ENCODE measurements at regions not wholly inside any gene's neighbourhood (a gene's known extent, or its start where the extent isn't known, plus 50 kb on each side); places are given as distances from the start of the nearest gene placed in this dataset.

- TF ChIP-seq ARID5B (CRISPR knock-in tag; IDR thresholded peaks at IDR 0.05), result peak; percentile 92
- TF ChIP-seq MAF1 (CRISPR knock-in tag; IDR thresholded peaks at IDR 0.05; ENCODE audit: borderline replicate concordance), result 0 out of 2 replicates have a peak, but pooled peaks have one; percentile 27
- TF ChIP-seq TEF (CRISPR knock-in tag; IDR thresholded peaks at IDR 0.05), result 0 out of 2 replicates have a peak, but pooled peaks have one; percentile 28
- TF ChIP-seq PBX3 (CRISPR knock-in tag; IDR thresholded peaks at IDR 0.05; ENCODE audit: borderline replicate concordance), result no peak
- peak; percentile 71 for TF ChIP-seq HHEX (CRISPR knock-in tag; IDR thresholded peaks at IDR 0.05)
- 0 out of 2 replicates have a peak, but pooled peaks have one; percentile 48 for TF ChIP-seq ZNF740 (CRISPR knock-in tag; IDR thresholded peaks at IDR 0.05)
- peak; percentile 87 for TF ChIP-seq ZNF501 (CRISPR knock-in tag; IDR thresholded peaks at IDR 0.05)
- TF ChIP-seq IKZF5 (CRISPR knock-in tag; IDR thresholded peaks at IDR 0.05), result peak; percentile 80
- no peak for TF ChIP-seq SRY (CRISPR knock-in tag; IDR thresholded peaks at IDR 0.05)
- TF ChIP-seq TCF7 (IDR thresholded peaks at IDR 0.05; ENCODE audit: low read depth), result 0 out of 2 replicates have a peak, but pooled peaks have one; percentile 7
- no peak for TF ChIP-seq RFX3 (CRISPR knock-in tag; IDR thresholded peaks at IDR 0.05)
- peak; percentile 82; the same call in 1 of the 2 replicates for TF ChIP-seq CC2D1A (CRISPR knock-in tag; IDR thresholded peaks at IDR 0.05)
- peak; percentile 90 for TF ChIP-seq ZNF431 (CRISPR knock-in tag; IDR thresholded peaks at IDR 0.05; ENCODE audit: borderline replicate concordance, low read depth)
- peak; percentile 81; the same call in 1 of the 2 replicates for TF ChIP-seq PHF21A (CRISPR knock-in tag; IDR thresholded peaks at IDR 0.05)
- no peak for TF ChIP-seq FLYWCH1 (CRISPR knock-in tag; IDR thresholded peaks at IDR 0.05)
- TF ChIP-seq BATF2 (CRISPR knock-in tag; IDR thresholded peaks at IDR 0.05), result peak; percentile 33; the same call in 1 of the 2 replicates
- 0 out of 2 replicates have a peak, but pooled peaks have one; percentile 46 for TF ChIP-seq KLF12 (CRISPR knock-in tag; IDR thresholded peaks at IDR 0.05; ENCODE audit: borderline replicate concordance)
- TF ChIP-seq ZNF557 (CRISPR knock-in tag; IDR thresholded peaks at IDR 0.05), result peak; percentile 77; the same call in 1 of the 2 replicates
- peak; percentile 68; the same call in 1 of the 2 replicates for TF ChIP-seq ZNF124 (CRISPR knock-in tag; IDR thresholded peaks at IDR 0.05)
- TF ChIP-seq CTCF (CRISPR knock-in tag; IDR thresholded peaks at IDR 0.05), result no peak
Measured at GRCh38 chr6:25083784-25084507, 148.2 kb upstream of the RIPOR2 start (continued).
